IMR-90 (cell line): ENCODE measurements at regions not wholly inside any gene's neighbourhood (a gene's known extent, or its start where the extent isn't known, plus 50 kb on each side); places are given as distances from the start of the nearest gene placed in this dataset.

ENCODE experiments used
- ATAC-seq: fragments of 200-7000 bp; cut with Tn5 transposase; 2 replicates; pipeline ENCODE4 v1.9.1; 2020; ENCODE audit warnings: low read depth, mild to moderate bottlenecking, moderate library complexity
- BruUV-seq: library from RNA; stranded (reverse); fragments of 400-500 nt; replicated peaks from 2 replicates; lab custom pipeline; 2021; lab: Mats Ljungman, UMichigan
- CTCF ChIA-PET: fragments of 300-600 bp; formaldehyde crosslinking; extraction: SDS; loops from one replicate; lab custom pipeline; 2021; ENCODE audit warnings: antibody characterized with exemption; lab: Yijun Ruan, JAX
- POLR2A ChIA-PET: fragments of 300-600 bp; sonication (Branson Sonifier 250); formaldehyde crosslinking; loops from one replicate; lab custom pipeline; 2022; ENCODE audit warnings: antibody characterized with exemption; ENCODE audit not compliant: unreplicated experiment; lab: Charles Lee
- DNase-seq: peaks from one replicate; pipeline ENCODE4 v3.0.0; 2013
- H2AFZ ChIP-seq: replicated peaks from 2 replicates; pipeline ENCODE3; 2013; ENCODE audit warnings: low read length, mild to moderate bottlenecking; ENCODE audit not compliant: poor library complexity
- H2AK5ac ChIP-seq: 2 replicates; pipeline ENCODE4 v1.6.1; 2013; ENCODE audit warnings: low read depth, low read length, inconsistent platforms
- H2AK9ac ChIP-seq: replicated peaks from 2 replicates; pipeline ENCODE3; 2013; ENCODE audit warnings: mild to moderate bottlenecking, low read depth, low read length, moderate library complexity; ENCODE audit not compliant: poor library complexity
- H2BK120ac ChIP-seq: 2 replicates; pipeline ENCODE4 v1.6.1; 2013; ENCODE audit warnings: low read depth, low read length, inconsistent platforms
- H2BK15ac ChIP-seq: 3 replicates; pipeline ENCODE4 v1.6.1; 2013; ENCODE audit warnings: low read depth, low read length, inconsistent platforms
- H2BK20ac ChIP-seq: 2 replicates; pipeline ENCODE4 v1.6.1; 2013; ENCODE audit warnings: low read depth, mild to moderate bottlenecking, inconsistent platforms, low read length, moderate library complexity
- H2BK5ac ChIP-seq: 2 replicates; pipeline ENCODE4 v1.6.1; 2013; ENCODE audit warnings: mild to moderate bottlenecking, low read depth, low read length, inconsistent platforms; ENCODE audit not compliant: poor library complexity, severe bottlenecking
- H3K14ac ChIP-seq: replicated peaks from 2 replicates; pipeline ENCODE4 v1.6.1; 2013; ENCODE audit warnings: low read depth, low read length, inconsistent platforms
- H3K18ac ChIP-seq: 2 replicates; pipeline ENCODE4 v1.6.1; 2013; ENCODE audit warnings: low read depth, low read length, control low read depth
- H3K23ac ChIP-seq: 2 replicates; pipeline ENCODE4 v1.6.1; 2013; ENCODE audit warnings: low read depth, low read length, inconsistent platforms
- H3K27ac ChIP-seq: 2 replicates; pipeline ENCODE4 v1.5.1; 2013; ENCODE audit warnings: mild to moderate bottlenecking, control low read depth, low read length; ENCODE audit not compliant: insufficient read depth
- H3K27me3 ChIP-seq: 2 replicates; pipeline ENCODE4 v1.6.1; 2013; ENCODE audit warnings: low read length; ENCODE audit not compliant: control insufficient read depth, insufficient read depth
- H3K36me3 ChIP-seq: 2 replicates; pipeline ENCODE4 v1.6.1; 2013; ENCODE audit warnings: low read length, mixed read lengths; ENCODE audit not compliant: control insufficient read depth, insufficient read depth
- H3K4ac ChIP-seq: 2 replicates; pipeline ENCODE4 v1.6.1; 2013; ENCODE audit warnings: low read depth, low read length, inconsistent platforms
- H3K4me1 ChIP-seq: 2 replicates; pipeline ENCODE4 v1.6.1; 2013; ENCODE audit warnings: low read length, mixed read lengths; ENCODE audit not compliant: control insufficient read depth, insufficient read depth
- H3K4me2 ChIP-seq: 2 replicates; pipeline ENCODE4 v1.6.1; 2013; ENCODE audit warnings: low read depth, mild to moderate bottlenecking, control low read depth, low read length, moderate library complexity
- H3K4me3 ChIP-seq: 2 replicates; pipeline ENCODE4 v1.5.1; 2013; ENCODE audit warnings: low read depth, mild to moderate bottlenecking, control low read depth, low read length, moderate library complexity; ENCODE audit not compliant: insufficient read depth
- H3K56ac ChIP-seq: 2 replicates; pipeline ENCODE4 v1.6.1; 2013; ENCODE audit warnings: low read length, inconsistent platforms; ENCODE audit not compliant: insufficient read depth; ENCODE audit errors: extremely low read depth
- H3K79me1 ChIP-seq, 2 experiments: 2 replicates each; pipeline ENCODE4 v1.6.1; 2013; ENCODE audit warnings: low read length in 2 of 2, inconsistent platforms in 1 of 2, low read depth in 1 of 2
- H3K9ac ChIP-seq: 2 replicates; pipeline ENCODE4 v1.6.1; 2013; ENCODE audit warnings: low read depth, low read length, control low read depth
- H3K9me1 ChIP-seq: 2 replicates; pipeline ENCODE4 v1.6.1; 2013; ENCODE audit warnings: low read length, inconsistent platforms; ENCODE audit not compliant: insufficient read depth
- H3K9me3 ChIP-seq: 2 replicates; pipeline ENCODE4 v1.6.1; 2013; ENCODE audit warnings: low read length; ENCODE audit not compliant: control insufficient read depth, insufficient read depth
- H4K20me1 ChIP-seq: 2 replicates; pipeline ENCODE4 v1.6.1; 2013; ENCODE audit warnings: low read length, inconsistent platforms; ENCODE audit not compliant: insufficient read depth
- H4K5ac ChIP-seq: 2 replicates; pipeline ENCODE4 v1.6.1; 2013; ENCODE audit warnings: mild to moderate bottlenecking, low read depth, low read length, control low read depth
- H4K8ac ChIP-seq, 2 experiments: 2 replicates each; pipeline ENCODE4 v1.6.1; 2013; ENCODE audit warnings: low read depth in 2 of 2, low read length in 2 of 2, control low read depth in 1 of 2, inconsistent platforms in 1 of 2
- H4K91ac ChIP-seq: 2 replicates; pipeline ENCODE4 v1.6.1; 2013; ENCODE audit warnings: low read depth, low read length, inconsistent platforms; ENCODE audit not compliant: insufficient read depth
- BHLHE40 ChIP-seq: fragments of 150-350 bp; IDR thresholded peaks from 2 replicates; pipeline ENCODE4 v1.6.1; 2016; ENCODE audit warnings: mild to moderate bottlenecking, low read depth, low read length
- CEBPB ChIP-seq: IDR thresholded peaks from 2 replicates; pipeline ENCODE4 v1.6.1; 2012; ENCODE audit warnings: low read depth, low read length, improper control_type of control experiment
- CHD1 ChIP-seq: IDR thresholded peaks from 2 replicates; pipeline ENCODE4 v1.6.1; 2012; ENCODE audit warnings: low read depth, low read length, improper control_type of control experiment
- CTCF ChIP-seq: conservative IDR thresholded peaks from 2 replicates; pipeline ENCODE4 v1.5.1; 2012; ENCODE audit warnings: mild to moderate bottlenecking, low read depth, low read length, improper control_type of control experiment
- FOS ChIP-seq: fragments of 150-350 bp; IDR thresholded peaks from 2 replicates; pipeline ENCODE4 v1.6.1; 2016; ENCODE audit warnings: low read depth, low read length
- MAFK ChIP-seq: IDR thresholded peaks from 2 replicates; pipeline ENCODE4 v1.6.1; 2012; ENCODE audit warnings: low read depth, low read length, improper control_type of control experiment
- MAZ ChIP-seq: IDR thresholded peaks from 2 replicates; pipeline ENCODE4 v1.6.1; 2012; ENCODE audit warnings: low read depth, mild to moderate bottlenecking, low read length, improper control_type of control experiment, moderate library complexity, borderline replicate concordance
- MXI1 ChIP-seq: IDR thresholded peaks from 2 replicates; pipeline ENCODE4 v1.6.1; 2012; ENCODE audit warnings: low read depth, mild to moderate bottlenecking, low read length, moderate library complexity, borderline replicate concordance
- RAD21 ChIP-seq: IDR thresholded peaks from 2 replicates; pipeline ENCODE4 v1.6.1; 2012; ENCODE audit warnings: low read length, improper control_type of control experiment
- RCOR1 ChIP-seq: IDR thresholded peaks from 2 replicates; pipeline ENCODE4 v1.6.1; 2012; ENCODE audit warnings: mild to moderate bottlenecking, low read length, improper control_type of control experiment; ENCODE audit not compliant: insufficient replicate concordance
- RFX5 ChIP-seq: IDR thresholded peaks from 2 replicates; pipeline ENCODE4 v1.8.0; 2012; ENCODE audit warnings: low read depth, mild to moderate bottlenecking, low read length, moderate library complexity
- SMC3 ChIP-seq: fragments of 150-350 bp; IDR thresholded peaks from 2 replicates; pipeline ENCODE4 v1.6.1; 2016; ENCODE audit warnings: low read depth, mild to moderate bottlenecking, antibody characterized with exemption, low read length, moderate library complexity
- WGBS, 2 experiments: methylation state at CpG; one replicate each; pipeline versions ENCODE4 v1.1.5 to v1.1.7; 2013; ENCODE audit warnings: missing lambda C conversion rate in 2 of 2; ENCODE audit not compliant: insufficient read length in 1 of 2; ENCODE audit errors: extremely low coverage in 2 of 2; 5-methylcytosine and 5-hydroxymethylcytosine counted together
- dilution Hi-C: fragments of 300-500 bp; cut with HindIII; formaldehyde crosslinking; loops from one replicate; pipeline ENCODE4 v1.14.3; 2018; ENCODE audit warnings: low sequenced_read_pairs; ENCODE audit not compliant: unreplicated experiment
- in situ Hi-C: fragments of 300-500 bp; cut with MboI; formaldehyde crosslinking; loops from 3 replicates; pipeline ENCODE4 v1.14.3; 2019; ENCODE audit warnings: low sequenced_read_pairs, inconsistent platforms, mixed read lengths
- intact Hi-C: fragments of 100-400 bp; cut with micrococcal nuclease; formaldehyde crosslinking; loops from 2 replicates; pipeline ENCODE4 v1.10.0; 2022

- Histone ChIP-seq H4K20me1 (no peaks in the 10 kb centered on the region), H4K8ac (no peak overlapping the region), H3K4me2 (no peak overlapping the region), H3K14ac (no peak overlapping the region), H2BK5ac (no peak overlapping the region), H3K27me3 (no peaks in the 10 kb centered on the region), H3K79me1 (no peaks in the 10 kb centered on the region), H4K91ac (no peak overlapping the region), H3K18ac (no peak overlapping the region), H2AFZ (no peak overlapping the region), H3K56ac (no peak overlapping the region), H3K9me3 (no peaks in the 10 kb centered on the region), H2BK120ac (no peak overlapping the region), H3K23ac (no peak overlapping the region), H2BK15ac (no peak overlapping the region), H3K9me1 (no peaks in the 10 kb centered on the region), H2BK20ac (no peak overlapping the region), H3K4me3 (no peak overlapping the region), H3K4me1 (no peaks in the 10 kb centered on the region), H2AK5ac (no peak overlapping the region), H3K9ac (no peak overlapping the region), H3K27ac (no peak overlapping the region), H3K36me3 (no peaks in the 10 kb centered on the region), H2AK9ac (no peak overlapping the region), H4K5ac (no peak overlapping the region), H3K4ac (no peak overlapping the region)
- TF ChIP-seq MXI1 (no peak), BHLHE40 (no peak), RFX5 (no peak), RAD21 (no peak), RCOR1 (no peak), MAZ (no peak), MAFK (no peak), CHD1 (no peak), CEBPB (no peak), FOS (no peak), CTCF (no peak), SMC3 (no peak)
- no TSS peak for BruUV-seq
- WGBS, 2 experiments = no CpG with 5 or more reads among the region's 1 CpG
- dilution Hi-C loops (no loop called here), intact Hi-C loops (no loop called here), in situ Hi-C loops (no loop called here)
- ChIA-PET POLR2A (no interaction called here), CTCF (interaction anchor here (0.8 kb wide), 1 partner anchor 15 kb away, joined by 3 read pairs; no protein-coding TSS in a partner anchor)
- ATAC-seq = no peak
- no peak for DNase-seq
These were observed 177.5 kb upstream of the DUSP10 start for GRCh38 chr1:221919341-221919740.
